GM10266 (cell line): ENCODE measurements at regions not wholly inside any gene's neighbourhood (a gene's known extent, or its start where the extent isn't known, plus 50 kb on each side); places are given as distances from the start of the nearest gene placed in this dataset.
"Not testable (repeated sequence)": the region's sequence is repeated elsewhere in the genome, so short reads cannot be mapped to it uniquely, and the experiment has no call there.

Source experiments
- DNase-seq: peaks from one replicate; pipeline ENCODE4 v3.0.0; 2012; ENCODE audit errors: extremely low spot score
- CTCF ChIP-seq: IDR thresholded peaks from 2 replicates; pipeline ENCODE4 v1.5.1; 2012; ENCODE audit warnings: mild to moderate bottlenecking, low read depth; ENCODE audit not compliant: control insufficient read depth, insufficient read depth; ENCODE audit errors: missing control alignments

GRCh38 chr5:17075236-17075635, 139.1 kb upstream of the MYO10 start:
- TF ChIP-seq CTCF = no peak
- DNase-seq = no peak

GRCh38 chr5:17076272-17076671, 140.2 kb upstream of the MYO10 start:
- no peak for TF ChIP-seq CTCF

GRCh38 chr5:17077440-17078233, 139.8 kb upstream of the BASP1 start:
- TF ChIP-seq CTCF = no peak
- no peak for DNase-seq

More at GRCh38 chr5:17076272-17076671, 140.2 kb upstream of the MYO10 start:
- DNase-seq = no peak

- no peak for TF ChIP-seq CTCF
- DNase-seq = no peak
Measured at GRCh38 chr5:17079562-17079961, 137.9 kb upstream of the BASP1 start.

- no peak for TF ChIP-seq CTCF
- no peak for DNase-seq
Measured at GRCh38 chr5:17080361-17080760, 137.1 kb upstream of the BASP1 start.

- DNase-seq = no peak
- TF ChIP-seq CTCF = no peak
Measured at GRCh38 chr5:17081142-17081541, 136.3 kb upstream of the BASP1 start.

- not testable (repeated sequence) for DNase-seq
Measured at GRCh38 chr5:17083276-17083675, 134.2 kb upstream of the BASP1 start.
